Activated CD8-positive, alpha-beta memory T cell treated with anti-CD3 and anti-CD28 coated beads, Interleukin-2, amount 10 ng/mL, durations not matched to agents 7 days and 5 days (primary cell): ENCODE measurements at regions not wholly inside any gene's neighbourhood (a gene's known extent, or its start where the extent isn't known, plus 50 kb on each side); places are given as distances from the start of the nearest gene placed in this dataset.

Experiments
- ATAC-seq: fragments of 150-1000 bp; cut with Tn5 transposase; one replicate; pipeline ENCODE4 v1.10.0; 2021; ENCODE audit warnings: moderate library complexity
- CTCF ChIA-PET: fragments of 350-600 bp; sonication (Branson Sonifier 250); formaldehyde crosslinking; loops from one replicate; lab custom pipeline; 2021; ENCODE audit warnings: antibody characterized with exemption; lab: Charles Lee
- DNase-seq: peaks from one replicate; pipeline ENCODE4 v3.0.0-alpha.2; 2020
- H3K27ac Mint-ChIP-seq: one replicate; pipeline ENCODE4 v1.8.0; 2021; ENCODE audit warnings: mild to moderate bottlenecking, mixed read lengths
- H3K27me3 Mint-ChIP-seq: one replicate; pipeline ENCODE4 v1.8.0; 2021; ENCODE audit warnings: mixed read lengths
- H3K36me3 Mint-ChIP-seq: one replicate; pipeline ENCODE4 v1.8.0; 2021; ENCODE audit warnings: mild to moderate bottlenecking, mixed read lengths
- H3K4me1 Mint-ChIP-seq: one replicate; pipeline ENCODE4 v1.8.0; 2021; ENCODE audit warnings: mixed read lengths
- H3K4me3 Mint-ChIP-seq: one replicate; pipeline ENCODE4 v1.8.0; 2021; ENCODE audit warnings: mild to moderate bottlenecking, moderate library complexity, mixed read lengths
- H3K9me3 Mint-ChIP-seq: one replicate; pipeline ENCODE4 v1.8.0; 2022; ENCODE audit warnings: low read depth, mixed read lengths

- H3K27me3 Mint-ChIP-seq, result no peaks in the 10 kb centered on the region
- no peak overlapping the region for H3K27ac Mint-ChIP-seq
- no peak for ATAC-seq
- H3K4me1 Mint-ChIP-seq, result no peaks in the 10 kb centered on the region
- peaks cover 1% of the 10 kb centered on the region for H3K9me3 Mint-ChIP-seq
- DNase-seq, result no peak
- CTCF ChIA-PET, result no interaction called here
- no peak overlapping the region for H3K4me3 Mint-ChIP-seq
- H3K36me3 Mint-ChIP-seq, result no peaks in the 10 kb centered on the region
These were observed 241.3 kb upstream of the ADARB2 start for GRCh38 chr10:1978584-1978983.

GRCh38 chr10:1977461-1977860 lies 240.1 kb upstream of the ADARB2 start:
- CTCF ChIA-PET, result no interaction called here
- H3K36me3 Mint-ChIP-seq, result no peaks in the 10 kb centered on the region
- no peaks in the 10 kb centered on the region for H3K4me1 Mint-ChIP-seq
- no peak overlapping the region for H3K4me3 Mint-ChIP-seq
- peaks cover 1% of the 10 kb centered on the region for H3K9me3 Mint-ChIP-seq
- no peak for DNase-seq
- no peak overlapping the region for H3K27ac Mint-ChIP-seq
- H3K27me3 Mint-ChIP-seq, result no peaks in the 10 kb centered on the region
- no peak for ATAC-seq

- CTCF ChIA-PET, result no interaction called here
- H3K4me1 Mint-ChIP-seq, result no peaks in the 10 kb centered on the region
- DNase-seq, result no peak
- no peak for ATAC-seq
- peaks cover 6% of the 10 kb centered on the region for H3K9me3 Mint-ChIP-seq
- no peaks in the 10 kb centered on the region for H3K27me3 Mint-ChIP-seq
- no peak overlapping the region for H3K4me3 Mint-ChIP-seq
- H3K36me3 Mint-ChIP-seq, result no peaks in the 10 kb centered on the region
- no peak overlapping the region for H3K27ac Mint-ChIP-seq
These were observed 235.1 kb upstream of the ADARB2 start for GRCh38 chr10:1972406-1972805.

- H3K9me3 Mint-ChIP-seq, result peaks cover 6% of the 10 kb centered on the region
- ATAC-seq (no peak), DNase-seq (no peak)
- no peak overlapping the region for H3K27ac Mint-ChIP-seq
- H3K4me3 Mint-ChIP-seq, result no peak overlapping the region
- H3K4me1 Mint-ChIP-seq, result no peaks in the 10 kb centered on the region
- no peaks in the 10 kb centered on the region for H3K27me3 Mint-ChIP-seq
- no peaks in the 10 kb centered on the region for H3K36me3 Mint-ChIP-seq
- CTCF ChIA-PET, result no interaction called here
These were observed 231.1 kb upstream of the ADARB2 start for GRCh38 chr10:1968257-1969033.

GRCh38 chr10:1966712-1967376 lies 229.5 kb upstream of the ADARB2 start:
- CTCF ChIA-PET, result no interaction called here
- DNase-seq (no peak), ATAC-seq (no peak)
- no peaks in the 10 kb centered on the region for H3K27me3 Mint-ChIP-seq
- H3K9me3 Mint-ChIP-seq, result peaks cover 6% of the 10 kb centered on the region
- H3K4me1 Mint-ChIP-seq, result no peaks in the 10 kb centered on the region
- H3K36me3 Mint-ChIP-seq, result no peaks in the 10 kb centered on the region
- no peak overlapping the region for H3K27ac Mint-ChIP-seq
- no peak overlapping the region for H3K4me3 Mint-ChIP-seq

- ATAC-seq (no peak), DNase-seq (no peak)
- CTCF ChIA-PET, result no interaction called here
- peaks cover 3% of the 10 kb centered on the region for H3K9me3 Mint-ChIP-seq
- no peaks in the 10 kb centered on the region for H3K27me3 Mint-ChIP-seq
- no peak overlapping the region for H3K27ac Mint-ChIP-seq
- H3K4me3 Mint-ChIP-seq, result no peak overlapping the region
- H3K4me1 Mint-ChIP-seq, result no peaks in the 10 kb centered on the region
- H3K36me3 Mint-ChIP-seq, result no peaks in the 10 kb centered on the region
These were observed 227.2 kb upstream of the ADARB2 start for GRCh38 chr10:1964476-1964875.

- H3K9me3 Mint-ChIP-seq, result no peaks in the 10 kb centered on the region
- no peaks in the 10 kb centered on the region for H3K27me3 Mint-ChIP-seq
- H3K36me3 Mint-ChIP-seq, result no peaks in the 10 kb centered on the region
- H3K4me1 Mint-ChIP-seq, result no peaks in the 10 kb centered on the region
- H3K27ac Mint-ChIP-seq, result no peak overlapping the region
- ATAC-seq (no peak), DNase-seq (no peak)
- no peak overlapping the region for H3K4me3 Mint-ChIP-seq
- CTCF ChIA-PET, result no interaction called here
These were observed 226.0 kb upstream of the ADARB2 start for GRCh38 chr10:1963341-1963740.

- Mint-ChIP-seq H3K4me3 (no peak overlapping the region), H3K9me3 (no peaks in the 10 kb centered on the region), H3K4me1 (peaks cover 4% of the 10 kb centered on the region), H3K36me3 (no peaks in the 10 kb centered on the region), H3K27ac (no peak overlapping the region), H3K27me3 (no peaks in the 10 kb centered on the region)
- DNase-seq (no peak), ATAC-seq (no peak)
- CTCF ChIA-PET, result no interaction called here
These were observed 224.7 kb upstream of the ADARB2 start for GRCh38 chr10:1961989-1962388.

- Mint-ChIP-seq H3K36me3 (no peaks in the 10 kb centered on the region), H3K27me3 (no peaks in the 10 kb centered on the region), H3K4me3 (no peak overlapping the region), H3K4me1 (peaks cover 4% of the 10 kb centered on the region), H3K27ac (no peak overlapping the region), H3K9me3 (no peaks in the 10 kb centered on the region)
- no peak for DNase-seq
- CTCF ChIA-PET, result no interaction called here
- ATAC-seq, result no peak
These were observed 223.7 kb upstream of the ADARB2 start for GRCh38 chr10:1960982-1961381.

GRCh38 chr10:1957057-1957456 lies 219.7 kb upstream of the ADARB2 start:
- H3K27me3 Mint-ChIP-seq, result no peaks in the 10 kb centered on the region
- no peak overlapping the region for H3K27ac Mint-ChIP-seq
- no peaks in the 10 kb centered on the region for H3K36me3 Mint-ChIP-seq
- H3K4me1 Mint-ChIP-seq, result peaks cover 4% of the 10 kb centered on the region
- H3K9me3 Mint-ChIP-seq, result peaks cover 4% of the 10 kb centered on the region
- CTCF ChIA-PET, result no interaction called here
- DNase-seq, result no peak
- no peak overlapping the region for H3K4me3 Mint-ChIP-seq
- no peak for ATAC-seq

GRCh38 chr10:1954300-1954699 lies 217.0 kb upstream of the ADARB2 start:
- H3K27ac Mint-ChIP-seq, result no peak overlapping the region
- H3K36me3 Mint-ChIP-seq, result no peaks in the 10 kb centered on the region
- DNase-seq, result no peak
- peaks cover 5% of the 10 kb centered on the region for H3K9me3 Mint-ChIP-seq
- ATAC-seq, result no peak
- peaks cover 4% of the 10 kb centered on the region for H3K4me1 Mint-ChIP-seq
- no peak overlapping the region for H3K4me3 Mint-ChIP-seq
- CTCF ChIA-PET, result no interaction called here
- no peaks in the 10 kb centered on the region for H3K27me3 Mint-ChIP-seq

- DNase-seq (no peak), ATAC-seq (no peak)
- CTCF ChIA-PET, result no interaction called here
- Mint-ChIP-seq H3K4me1 (peaks cover 4% of the 10 kb centered on the region), H3K9me3 (peaks cover 6% of the 10 kb centered on the region), H3K27me3 (no peaks in the 10 kb centered on the region), H3K36me3 (no peaks in the 10 kb centered on the region), H3K4me3 (no peak overlapping the region), H3K27ac (no peak overlapping the region)
These were observed 215.1 kb upstream of the ADARB2 start for GRCh38 chr10:1952126-1953095.

GRCh38 chr10:1950803-1951495 lies 213.6 kb upstream of the ADARB2 start:
- no peak for ATAC-seq
- CTCF ChIA-PET, result no interaction called here
- H3K4me3 Mint-ChIP-seq, result no peak overlapping the region
- H3K9me3 Mint-ChIP-seq, result peaks cover 6% of the 10 kb centered on the region
- H3K27ac Mint-ChIP-seq, result no peak overlapping the region
- H3K27me3 Mint-ChIP-seq, result no peaks in the 10 kb centered on the region
- DNase-seq, result no peak
- H3K4me1 Mint-ChIP-seq, result no peaks in the 10 kb centered on the region
- no peaks in the 10 kb centered on the region for H3K36me3 Mint-ChIP-seq
